ENCODE measurements at regions not wholly inside any gene's neighbourhood (a gene's known extent, or its start where the extent isn't known, plus 50 kb on each side); places are given as distances from the start of the nearest gene placed in this dataset.

DNA sequence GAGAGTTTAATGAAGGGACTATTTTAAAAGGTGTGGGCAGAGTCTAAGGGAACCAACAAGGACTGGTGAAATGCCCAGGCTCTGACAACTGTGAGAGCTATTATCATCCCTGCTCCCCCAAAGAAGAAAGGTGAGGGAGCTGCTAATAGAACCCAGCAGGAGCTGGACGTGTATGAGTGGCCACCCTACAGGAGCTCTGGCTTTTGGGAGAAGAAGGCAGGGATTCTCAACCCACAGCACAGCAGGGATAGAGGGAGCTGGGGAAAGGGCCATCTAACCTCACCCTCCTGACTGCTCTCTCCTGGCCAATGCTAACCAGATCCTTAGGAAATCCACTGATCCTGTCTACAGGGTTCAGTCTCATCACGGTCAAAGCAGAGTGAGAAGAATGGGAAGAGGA is 57.1 kb downstream of the GRIN2B start:
- H3K4me3 ChIP-seq (ENCODE audit: low read length) = no peak overlapping the region
- H3F3A ChIP-seq (ENCODE audit: insufficient read depth, low read length) = no peaks in the 10 kb centered on the region
- H3K4me1 ChIP-seq (ENCODE audit: low read length) = no peaks in the 10 kb centered on the region
- no peak for DNase-seq
- H3K27me3 ChIP-seq (replicated peaks; ENCODE audit: insufficient read depth, low read length) = no peaks in the 10 kb centered on the region
- no peak for TF ChIP-seq EZH2phosphoT487 (IDR thresholded peaks at IDR 0.05; ENCODE audit: low read length)
- no peak for TF ChIP-seq EZH2 (optimal IDR thresholded peaks at IDR 0.05; ENCODE audit: low read depth, low read length)
- TF ChIP-seq, protein P1, sequence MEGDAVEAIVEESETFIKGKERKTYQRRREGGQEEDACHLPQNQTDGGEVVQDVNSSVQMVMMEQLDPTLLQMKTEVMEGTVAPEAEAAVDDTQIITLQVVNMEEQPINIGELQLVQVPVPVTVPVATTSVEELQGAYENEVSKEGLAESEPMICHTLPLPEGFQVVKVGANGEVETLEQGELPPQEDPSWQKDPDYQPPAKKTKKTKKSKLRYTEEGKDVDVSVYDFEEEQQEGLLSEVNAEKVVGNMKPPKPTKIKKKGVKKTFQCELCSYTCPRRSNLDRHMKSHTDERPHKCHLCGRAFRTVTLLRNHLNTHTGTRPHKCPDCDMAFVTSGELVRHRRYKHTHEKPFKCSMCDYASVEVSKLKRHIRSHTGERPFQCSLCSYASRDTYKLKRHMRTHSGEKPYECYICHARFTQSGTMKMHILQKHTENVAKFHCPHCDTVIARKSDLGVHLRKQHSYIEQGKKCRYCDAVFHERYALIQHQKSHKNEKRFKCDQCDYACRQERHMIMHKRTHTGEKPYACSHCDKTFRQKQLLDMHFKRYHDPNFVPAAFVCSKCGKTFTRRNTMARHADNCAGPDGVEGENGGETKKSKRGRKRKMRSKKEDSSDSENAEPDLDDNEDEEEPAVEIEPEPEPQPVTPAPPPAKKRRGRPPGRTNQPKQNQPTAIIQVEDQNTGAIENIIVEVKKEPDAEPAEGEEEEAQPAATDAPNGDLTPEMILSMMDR (IDR thresholded peaks at IDR 0.05; ENCODE audit: low read length) = no peak
- H4K20me1 ChIP-seq (ENCODE audit: insufficient read depth, low read length) = no peaks in the 10 kb centered on the region
- H3K9ac ChIP-seq (ENCODE audit: low read length) = no peak overlapping the region
- H3K9me3 ChIP-seq (replicated peaks; ENCODE audit: insufficient read depth, low read length) = no peaks in the 10 kb centered on the region
- H3K36me3 ChIP-seq (replicated peaks; ENCODE audit: insufficient read depth, low read length) = no peaks in the 10 kb centered on the region
- no peak overlapping the region for H2AFZ ChIP-seq (ENCODE audit: low read length)
- H3K79me2 ChIP-seq (ENCODE audit: low read length) = no peaks in the 10 kb centered on the region
- no peaks in the 10 kb centered on the region for H3K9me2 ChIP-seq (replicated peaks; ENCODE audit: insufficient read depth, low read length)
- no peak overlapping the region for H3K4me2 ChIP-seq (ENCODE audit: low read depth, low read length)
- H3K27ac ChIP-seq (ENCODE audit: low read length) = no peak overlapping the region

DNA sequence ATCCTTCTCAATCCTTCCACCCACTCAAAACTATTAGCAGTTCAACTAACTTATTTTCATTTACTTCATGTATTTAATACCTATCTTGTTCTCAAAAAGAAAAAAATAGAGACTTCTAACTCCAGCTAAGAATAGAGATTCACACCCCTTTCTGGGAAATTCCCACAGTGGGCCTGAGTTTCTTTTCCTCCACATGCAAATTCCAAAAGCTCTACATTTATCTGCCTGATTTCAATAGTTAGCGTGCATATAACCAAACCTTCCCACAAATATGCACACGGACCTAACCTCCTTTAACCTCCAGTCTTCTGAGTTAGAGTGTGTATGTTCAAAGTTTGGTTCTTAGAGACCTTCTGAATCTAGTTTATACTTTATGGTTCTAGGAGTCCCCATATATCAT is 62.5 kb downstream of the GRIN2B start:
- H3K4me2 ChIP-seq (ENCODE audit: low read depth, low read length) = no peak overlapping the region

DNA sequence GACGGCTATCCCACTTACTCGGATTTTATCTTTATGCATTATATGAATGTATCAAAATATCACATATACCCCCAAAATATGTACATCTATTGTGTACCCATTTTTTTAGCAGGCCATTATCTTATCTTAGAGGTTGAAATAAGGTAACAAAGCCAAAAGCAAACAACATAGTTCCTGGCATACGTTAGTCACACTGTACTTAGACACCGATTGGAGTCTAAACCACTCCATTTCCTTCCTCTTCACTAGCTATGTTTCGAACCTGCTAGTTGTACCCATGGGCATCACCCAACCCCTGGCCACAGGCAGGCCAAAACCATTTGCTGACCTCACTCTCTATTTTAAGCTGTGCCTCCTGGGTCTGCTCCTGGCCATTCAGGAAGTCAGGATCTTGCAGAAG is 66.3 kb downstream of the GRIN2B start:
- Histone ChIP-seq H3K9ac (ENCODE audit: low read length) (no peak overlapping the region), H3K4me3 (ENCODE audit: low read length) (no peak overlapping the region), H3K27me3 (replicated peaks; ENCODE audit: insufficient read depth, low read length) (no peaks in the 10 kb centered on the region), H3K4me1 (ENCODE audit: low read length) (no peaks in the 10 kb centered on the region), H3K9me2 (replicated peaks; ENCODE audit: insufficient read depth, low read length) (no peaks in the 10 kb centered on the region), H3K36me3 (replicated peaks; ENCODE audit: insufficient read depth, low read length) (no peaks in the 10 kb centered on the region), H3K9me3 (replicated peaks; ENCODE audit: insufficient read depth, low read length) (no peaks in the 10 kb centered on the region), H3F3A (ENCODE audit: insufficient read depth, low read length) (no peaks in the 10 kb centered on the region), H3K79me2 (ENCODE audit: low read length) (no peaks in the 10 kb centered on the region), H2AFZ (ENCODE audit: low read length) (no peak overlapping the region), H3K4me2 (ENCODE audit: low read depth, low read length) (no peak overlapping the region), H4K20me1 (ENCODE audit: insufficient read depth, low read length) (no peaks in the 10 kb centered on the region), H3K27ac (ENCODE audit: low read length) (no peak overlapping the region)
- no peak for DNase-seq
- TF ChIP-seq EZH2 (optimal IDR thresholded peaks at IDR 0.05; ENCODE audit: low read depth, low read length) = no peak
- TF ChIP-seq, protein P1 (IDR thresholded peaks at IDR 0.05; ENCODE audit: low read length) = no peak

More for the DNA sequence above, 62.5 kb downstream of the GRIN2B start:
- Histone ChIP-seq H3K9me2 (replicated peaks; ENCODE audit: insufficient read depth, low read length) (no peaks in the 10 kb centered on the region), H3K9ac (ENCODE audit: low read length) (no peak overlapping the region), H4K20me1 (ENCODE audit: insufficient read depth, low read length) (no peaks in the 10 kb centered on the region), H3K36me3 (replicated peaks; ENCODE audit: insufficient read depth, low read length) (no peaks in the 10 kb centered on the region), H3K4me1 (ENCODE audit: low read length) (no peaks in the 10 kb centered on the region), H3K4me3 (ENCODE audit: low read length) (no peak overlapping the region), H3K79me2 (ENCODE audit: low read length) (no peaks in the 10 kb centered on the region), H3K9me3 (replicated peaks; ENCODE audit: insufficient read depth, low read length) (no peaks in the 10 kb centered on the region), H2AFZ (ENCODE audit: low read length) (no peak overlapping the region), H3K27ac (ENCODE audit: low read length) (no peak overlapping the region), H3F3A (ENCODE audit: insufficient read depth, low read length) (no peaks in the 10 kb centered on the region), H3K27me3 (replicated peaks; ENCODE audit: insufficient read depth, low read length) (no peaks in the 10 kb centered on the region)
- TF ChIP-seq, protein P1 (IDR thresholded peaks at IDR 0.05; ENCODE audit: low read length) = no peak
- no peak for TF ChIP-seq EZH2phosphoT487 (IDR thresholded peaks at IDR 0.05; ENCODE audit: low read length)
- no peak for TF ChIP-seq EZH2 (optimal IDR thresholded peaks at IDR 0.05; ENCODE audit: low read depth, low read length)
- no peak for DNase-seq

Data from MM.1S (cell line).